ENCODE measurements at regions not wholly inside any gene's neighbourhood (a gene's known extent, or its start where the extent isn't known, plus 50 kb on each side); places are given as distances from the start of the nearest gene placed in this dataset.

- no peak for DNase-seq (ENCODE audit: low read depth)
- H3K4me3 ChIP-seq (ENCODE audit: low read depth, low read length) = no peak overlapping the region
- no peak for TF ChIP-seq CTCF (IDR thresholded peaks at IDR 0.05; ENCODE audit: low read depth, low read length, missing control alignments)
Measured at GRCh38 chr1:209319057-209319432, 264.5 kb upstream of the CAMK1G start.

GRCh38 chr1:209319549-209319948 lies 264.0 kb upstream of the CAMK1G start:
- no peak overlapping the region for H3K4me3 ChIP-seq (ENCODE audit: low read depth, low read length)
- DNase-seq (ENCODE audit: low read depth) = no peak
- TF ChIP-seq CTCF (IDR thresholded peaks at IDR 0.05; ENCODE audit: low read depth, low read length, missing control alignments) = no peak

GRCh38 chr1:209323743-209324142 lies 259.8 kb upstream of the CAMK1G start:
- TF ChIP-seq CTCF (IDR thresholded peaks at IDR 0.05; ENCODE audit: low read depth, low read length, missing control alignments) = no peak
- no peak overlapping the region for H3K4me3 ChIP-seq (ENCODE audit: low read depth, low read length)
- DNase-seq (ENCODE audit: low read depth) = no peak

- no peak overlapping the region for H3K4me3 ChIP-seq (ENCODE audit: low read depth, low read length)
- no peak for TF ChIP-seq CTCF (IDR thresholded peaks at IDR 0.05; ENCODE audit: low read depth, low read length, missing control alignments)
- DNase-seq (ENCODE audit: low read depth) = no peak
Measured at GRCh38 chr1:209324901-209325871, 258.3 kb upstream of the CAMK1G start.

- no peak for DNase-seq (ENCODE audit: low read depth)
- no peak for TF ChIP-seq CTCF (IDR thresholded peaks at IDR 0.05; ENCODE audit: low read depth, low read length, missing control alignments)
- no peak overlapping the region for H3K4me3 ChIP-seq (ENCODE audit: low read depth, low read length)
Measured at GRCh38 chr1:209326076-209326475, 257.4 kb upstream of the CAMK1G start.

- no peak for TF ChIP-seq CTCF (IDR thresholded peaks at IDR 0.05; ENCODE audit: low read depth, low read length, missing control alignments)
- no peak overlapping the region for H3K4me3 ChIP-seq (ENCODE audit: low read depth, low read length)
- no peak for DNase-seq (ENCODE audit: low read depth)
Measured at GRCh38 chr1:209326831-209327230, 256.7 kb upstream of the CAMK1G start.

DNA sequence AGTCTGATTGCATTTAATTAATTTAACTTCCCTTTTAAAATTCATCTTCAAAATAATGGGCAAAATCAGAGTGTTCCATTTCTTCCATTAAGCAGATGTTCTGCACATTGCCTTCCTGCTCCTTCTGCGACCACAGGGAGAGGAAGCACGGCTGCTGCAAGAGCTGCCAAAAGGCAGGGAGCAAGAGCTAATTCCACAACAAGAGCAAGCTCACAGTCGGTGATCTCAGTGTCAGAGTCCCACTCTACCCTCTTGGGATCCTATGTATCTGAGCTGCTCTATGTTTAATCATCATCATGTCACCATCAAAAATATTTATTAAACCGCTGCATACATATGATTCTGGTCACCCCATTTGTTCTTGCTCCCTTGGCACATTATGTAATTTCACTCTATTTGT lies 255.3 kb upstream of the CAMK1G start:
- TF ChIP-seq CTCF (IDR thresholded peaks at IDR 0.05; ENCODE audit: low read depth, low read length, missing control alignments) = no peak
- H3K4me3 ChIP-seq (ENCODE audit: low read depth, low read length) = no peak overlapping the region
- no peak for DNase-seq (ENCODE audit: low read depth)
